ENCODE measurements at regions not wholly inside any gene's neighbourhood (a gene's known extent, or its start where the extent isn't known, plus 50 kb on each side); places are given as distances from the start of the nearest gene placed in this dataset.

- H3K9ac ChIP-seq (ENCODE audit: extremely low read depth, insufficient read length, low read length): no peak overlapping the region
- H4K20me1 ChIP-seq (ENCODE audit: control insufficient read depth, insufficient read depth, insufficient read length): no peaks in the 10 kb centered on the region
- H2BK15ac ChIP-seq (ENCODE audit: low read depth, low read length): no peak overlapping the region
- no peak overlapping the region for H4K8ac ChIP-seq (replicated peaks; ENCODE audit: insufficient read length, low read depth, low read length)
- H2BK120ac ChIP-seq (ENCODE audit: low read depth, low read length, poor library complexity, severe bottlenecking): no peak overlapping the region
- H3K9me3 ChIP-seq (ENCODE audit: control insufficient read depth, low read depth, low read length): no peaks in the 10 kb centered on the region
- no peak for DNase-seq
- Mint-ChIP-seq H3K9me3 (no peaks in the 10 kb centered on the region; a peak in 1 of 5 replicates), H3K4me3 (no peak overlapping the region), H3K36me3 (ENCODE audit: insufficient read depth in 1 of 3, low read depth in 3 of 3) (no peaks in the 10 kb centered on the region; a peak in 1 of 7 replicates), H3K4me1 (peaks cover 14 to 24% of the 10 kb centered on the region in 2 experiments), H3K27ac (no peak overlapping the region), H3K27me3 (ENCODE audit: low read depth) (peaks cover 55% of the 10 kb centered on the region)
- H4K91ac ChIP-seq (ENCODE audit: insufficient read length, low read depth, low read length): no peak overlapping the region
- no peak overlapping the region for H3K14ac ChIP-seq (ENCODE audit: insufficient read depth, low read length)
- H4K5ac ChIP-seq (ENCODE audit: insufficient read length, low read depth, low read length): no peak overlapping the region
- H3K18ac ChIP-seq (ENCODE audit: insufficient read length, low read depth, low read length): no peak overlapping the region
- no peak overlapping the region for H3K56ac ChIP-seq (ENCODE audit: insufficient read length, low read depth, low read length)
- no peak overlapping the region for H3K23ac ChIP-seq (ENCODE audit: insufficient read length, low read depth, low read length)
- H3K4me1 ChIP-seq (ENCODE audit: insufficient read depth, low read length): no peaks in the 10 kb centered on the region
- H3K79me1 ChIP-seq (ENCODE audit: insufficient read depth, low read depth, low read length, poor library complexity, severe bottlenecking): no peaks in the 10 kb centered on the region
- H3K79me2 ChIP-seq (ENCODE audit: insufficient read depth, low read length): no peaks in the 10 kb centered on the region
- no peaks in the 10 kb centered on the region for H3K23me2 ChIP-seq (ENCODE audit: insufficient read length, low read depth, low read length, poor library complexity, severe bottlenecking)
- H2BK12ac ChIP-seq (ENCODE audit: insufficient read length, low read depth, low read length): no peak overlapping the region
- H2AK5ac ChIP-seq (ENCODE audit: insufficient read length, low read length): no peak overlapping the region
- no peak for TF ChIP-seq CTCF (conservative IDR thresholded peaks at IDR 0.05)
- H3K27me3 ChIP-seq (ENCODE audit: insufficient read depth, low read length): peaks cover 35% of the 10 kb centered on the region
- H3K4ac ChIP-seq (ENCODE audit: low read depth, low read length): no peak overlapping the region
- no peak overlapping the region for H2AFZ ChIP-seq (ENCODE audit: low read length)
- WGBS (ENCODE audit: extremely low coverage, insufficient read length, low lambda C conversion rate): no CpG with 5 or more reads among the region's 5 CpGs
- H2BK20ac ChIP-seq (ENCODE audit: low read depth, low read length, poor library complexity, severe bottlenecking): no peak overlapping the region
- no peak overlapping the region for H3K4me2 ChIP-seq (ENCODE audit: insufficient read depth, insufficient read length, low read length)
- no peak overlapping the region for H2BK5ac ChIP-seq (ENCODE audit: insufficient read length, low read length)
- no peak overlapping the region for H3K27ac ChIP-seq (ENCODE audit: insufficient read length, low read depth, low read length)
- H3T11ph ChIP-seq (ENCODE audit: low read length): no peak overlapping the region
These were observed 63.6 kb downstream of the TMEM174 start for GRCh38 chr5:73236541-73237128.

Data from H9 (cell line).